Suprapubic skin (tissue), 3 donors: ENCODE measurements at regions not wholly inside any gene's neighbourhood (a gene's known extent, or its start where the extent isn't known, plus 50 kb on each side); places are given as distances from the start of the nearest gene placed in this dataset.

ENCODE experiments used
- CTCF ChIP-seq, 2 donors: fragments of 200-600 bp in 1 of 2; fragments of 450-650 bp in 1 of 2; sonication (generic) in 1 of 2; IDR thresholded peaks; one replicate each; pipeline ENCODE4 v1.5.1; 2016 to 2019; ENCODE audit warnings: antibody characterized with exemption in 2 of 2, mild to moderate bottlenecking in 1 of 2, moderate library complexity in 1 of 2
- POLR2AphosphoS5 ChIP-seq, 3 donors: sonication (generic); formaldehyde crosslinking; IDR thresholded peaks; one replicate each; pipeline ENCODE4 v1.6.1; 2017; ENCODE audit warnings: antibody characterized with exemption in 3 of 3

GRCh38 chr1:243984788-243985187 is 66.3 kb upstream of the ZBTB18 start:
- TF ChIP-seq POLR2AphosphoS5 (IDR thresholded peaks at IDR 0.05) = no peak
- no peak for TF ChIP-seq CTCF (IDR thresholded peaks at IDR 0.05)
